Neural crest cell (in vitro differentiated cells): ENCODE measurements at regions not wholly inside any gene's neighbourhood (a gene's known extent, or its start where the extent isn't known, plus 50 kb on each side); places are given as distances from the start of the nearest gene placed in this dataset.
A peak's percentile ranks its signal among the peaks of the same experiment; 100 is the strongest.
"Not testable (repeated sequence)": the region's sequence is repeated elsewhere in the genome, so short reads cannot be mapped to it uniquely, and the experiment has no call there.

Source experiments
- DNase-seq: peaks from one replicate; pipeline ENCODE4 v3.0.0; 2021; ENCODE audit warnings: low read depth, mixed read lengths, low spot score
- H3K27ac Mint-ChIP-seq: one replicate; pipeline ENCODE4 v1.8.0; 2021; ENCODE audit warnings: mild to moderate bottlenecking, mixed read lengths; ENCODE audit not compliant: unreplicated experiment
- H3K27me3 Mint-ChIP-seq: 2 replicates; pipeline ENCODE4 v1.8.0; 2021; ENCODE audit warnings: low read depth, mild to moderate bottlenecking, mixed read lengths
- H3K36me3 Mint-ChIP-seq: 2 replicates; pipeline ENCODE4 v1.8.0; 2021; ENCODE audit warnings: low read depth, mild to moderate bottlenecking, mixed read lengths
- H3K4me1 Mint-ChIP-seq: 2 replicates; pipeline ENCODE4 v1.8.0; 2021; ENCODE audit warnings: mixed read lengths
- H3K4me3 Mint-ChIP-seq: one replicate; pipeline ENCODE4 v1.8.0; 2021; ENCODE audit warnings: mild to moderate bottlenecking, mixed read lengths
- H3K9me3 Mint-ChIP-seq: 2 replicates; pipeline ENCODE4 v1.8.0; 2021; ENCODE audit warnings: mixed read lengths
- TF ChIP-seq, protein P1 (sequence below): fragments of 200-600 bp; sonication (generic); conservative IDR thresholded peaks from 2 replicates; pipeline ENCODE4 v1.5.0; 2021; ENCODE audit warnings: antibody characterized with exemption, mild to moderate bottlenecking

DNA sequence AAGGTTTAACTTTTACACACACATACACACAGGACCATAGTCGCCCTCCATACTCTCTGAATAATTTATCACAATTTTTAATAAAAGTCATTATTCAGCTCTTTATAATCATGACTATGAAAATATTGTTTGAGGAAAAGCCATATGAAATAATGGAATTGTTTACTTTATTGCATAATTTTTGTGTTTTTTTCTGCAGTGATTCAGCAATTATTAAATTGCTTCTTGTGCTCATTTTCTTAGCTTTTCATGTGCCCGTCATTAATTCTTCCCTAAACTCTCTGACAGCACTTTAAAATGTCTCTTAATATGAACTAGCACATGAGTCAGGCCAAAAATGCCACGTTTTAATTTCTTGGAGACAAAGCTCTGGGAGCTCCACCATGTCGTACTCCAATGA is 77.5 kb upstream of the ALX4 start:
- DNase-seq, result no peak
- TF ChIP-seq, protein P1, sequence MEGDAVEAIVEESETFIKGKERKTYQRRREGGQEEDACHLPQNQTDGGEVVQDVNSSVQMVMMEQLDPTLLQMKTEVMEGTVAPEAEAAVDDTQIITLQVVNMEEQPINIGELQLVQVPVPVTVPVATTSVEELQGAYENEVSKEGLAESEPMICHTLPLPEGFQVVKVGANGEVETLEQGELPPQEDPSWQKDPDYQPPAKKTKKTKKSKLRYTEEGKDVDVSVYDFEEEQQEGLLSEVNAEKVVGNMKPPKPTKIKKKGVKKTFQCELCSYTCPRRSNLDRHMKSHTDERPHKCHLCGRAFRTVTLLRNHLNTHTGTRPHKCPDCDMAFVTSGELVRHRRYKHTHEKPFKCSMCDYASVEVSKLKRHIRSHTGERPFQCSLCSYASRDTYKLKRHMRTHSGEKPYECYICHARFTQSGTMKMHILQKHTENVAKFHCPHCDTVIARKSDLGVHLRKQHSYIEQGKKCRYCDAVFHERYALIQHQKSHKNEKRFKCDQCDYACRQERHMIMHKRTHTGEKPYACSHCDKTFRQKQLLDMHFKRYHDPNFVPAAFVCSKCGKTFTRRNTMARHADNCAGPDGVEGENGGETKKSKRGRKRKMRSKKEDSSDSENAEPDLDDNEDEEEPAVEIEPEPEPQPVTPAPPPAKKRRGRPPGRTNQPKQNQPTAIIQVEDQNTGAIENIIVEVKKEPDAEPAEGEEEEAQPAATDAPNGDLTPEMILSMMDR, result no peak
- H3K9me3 Mint-ChIP-seq, result peaks cover 5% of the 10 kb centered on the region
- H3K27me3 Mint-ChIP-seq, result peaks cover 35% of the 10 kb centered on the region
- peaks cover 3% of the 10 kb centered on the region for H3K36me3 Mint-ChIP-seq
- H3K4me3 Mint-ChIP-seq, result no peak overlapping the region
- H3K4me1 Mint-ChIP-seq, result peaks cover 4% of the 10 kb centered on the region
- no peak overlapping the region for H3K27ac Mint-ChIP-seq

DNA sequence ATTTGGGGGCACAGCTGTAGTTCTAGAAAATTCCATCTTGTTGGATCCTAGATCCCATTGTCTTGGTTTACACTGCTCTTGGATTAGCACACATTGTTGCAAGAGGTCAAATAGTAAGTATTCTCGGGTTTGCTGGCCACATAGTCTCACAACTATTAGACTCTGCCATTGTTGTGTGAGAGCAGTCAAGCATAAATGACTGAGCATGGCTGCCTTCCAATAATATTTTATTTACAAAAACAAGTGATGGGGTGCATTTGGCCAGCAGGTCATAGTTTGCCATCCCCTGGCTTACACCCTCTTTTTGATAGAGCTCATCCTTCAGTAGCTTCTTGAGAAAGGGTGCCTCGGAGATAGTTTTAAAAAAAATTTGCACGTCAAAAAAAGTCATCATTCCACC is 77.9 kb upstream of the ALX4 start:
- TF ChIP-seq, protein P1, result no peak
- peaks cover 8% of the 10 kb centered on the region for H3K9me3 Mint-ChIP-seq
- no peak for DNase-seq
- H3K4me1 Mint-ChIP-seq, result peaks cover 4% of the 10 kb centered on the region
- H3K4me3 Mint-ChIP-seq, result no peak overlapping the region
- H3K27ac Mint-ChIP-seq, result no peak overlapping the region
- H3K27me3 Mint-ChIP-seq, result peaks cover 39% of the 10 kb centered on the region
- H3K36me3 Mint-ChIP-seq, result peaks cover 3% of the 10 kb centered on the region

DNA sequence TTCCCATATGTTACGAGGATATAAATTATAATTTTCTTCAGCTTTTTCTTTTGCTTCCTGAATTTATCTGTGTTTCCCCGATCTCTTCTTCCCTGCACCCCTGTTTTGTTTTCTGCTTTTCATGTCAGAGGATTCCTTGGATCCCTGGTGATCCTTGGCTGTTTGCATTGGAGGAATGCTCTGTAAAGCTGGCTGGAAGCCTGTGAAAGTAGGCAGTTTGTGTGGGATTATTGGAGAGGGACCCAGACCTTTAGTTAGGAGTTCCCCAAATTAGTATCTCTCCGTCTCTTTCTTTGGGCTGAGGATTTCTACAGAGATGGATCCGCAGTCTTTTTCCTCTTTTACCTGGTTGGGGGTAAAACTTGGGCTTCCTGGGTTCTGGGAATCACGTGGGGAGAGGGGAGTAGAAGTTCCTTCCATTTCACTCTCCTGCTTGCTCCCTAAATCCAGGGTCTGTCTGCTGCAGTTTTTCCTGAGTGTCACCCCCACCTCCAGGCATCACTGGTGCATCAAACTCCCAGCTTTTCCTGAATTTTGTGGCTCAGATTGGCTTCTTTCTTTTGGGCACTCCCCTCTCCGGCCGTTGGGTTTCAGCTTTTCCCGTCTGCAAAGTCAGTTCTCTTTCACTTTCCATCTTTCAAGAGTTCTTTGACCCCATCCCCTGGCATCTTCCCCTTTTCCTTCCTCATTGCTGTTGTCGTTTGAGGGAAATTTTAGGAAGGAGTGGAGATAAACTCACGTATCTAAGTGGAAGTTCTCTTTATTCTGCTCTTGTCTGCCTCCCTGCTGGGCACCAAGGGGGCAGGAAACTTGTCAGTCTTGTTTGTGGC is 79.1 kb upstream of the ALX4 start:
- H3K27me3 Mint-ChIP-seq, result peaks cover 45% of the 10 kb centered on the region
- peak overlapping the region; percentile 57 for H3K27ac Mint-ChIP-seq
- H3K36me3 Mint-ChIP-seq, result peaks cover 3% of the 10 kb centered on the region
- H3K9me3 Mint-ChIP-seq, result peaks cover 9% of the 10 kb centered on the region
- H3K4me1 Mint-ChIP-seq, result peaks cover 4% of the 10 kb centered on the region
- H3K4me3 Mint-ChIP-seq, result no peak overlapping the region
- DNase-seq, result no peak
- TF ChIP-seq, protein P1, result no peak

DNA sequence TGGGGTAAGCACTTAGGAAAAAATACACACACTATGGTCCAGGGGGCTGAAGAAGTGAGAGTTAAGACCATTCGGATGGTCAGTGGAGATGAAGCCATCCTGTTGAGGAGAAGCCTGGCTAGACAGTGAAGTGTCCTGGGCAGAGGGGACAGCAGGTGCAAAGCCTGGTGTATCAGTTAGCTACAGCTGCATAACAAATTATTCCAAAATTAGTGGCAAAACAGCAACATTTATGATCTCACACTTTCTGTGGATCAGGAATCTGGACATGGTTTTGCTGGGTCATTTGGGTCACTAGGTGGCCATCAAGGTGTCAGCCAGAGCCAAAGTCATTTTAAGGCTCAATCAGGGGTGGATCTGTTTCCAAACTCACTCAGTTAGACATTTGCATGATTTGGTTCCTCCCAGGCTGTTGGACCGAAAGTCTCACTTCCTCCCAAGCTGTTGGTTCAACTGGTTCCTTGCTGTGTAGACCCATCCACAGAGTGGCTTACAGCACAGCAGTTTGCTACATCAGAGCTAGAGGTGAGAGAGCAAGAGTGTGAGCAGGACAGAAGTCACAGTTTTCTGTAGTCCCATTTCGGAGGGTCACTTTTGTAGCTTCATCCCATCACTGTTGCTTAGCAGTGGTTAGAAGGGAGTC is 80.1 kb upstream of the ALX4 start:
- peaks cover 4% of the 10 kb centered on the region for H3K4me1 Mint-ChIP-seq
- H3K4me3 Mint-ChIP-seq, result no peak overlapping the region
- no peak for DNase-seq
- peaks cover 15% of the 10 kb centered on the region for H3K9me3 Mint-ChIP-seq
- no peak overlapping the region for H3K27ac Mint-ChIP-seq
- H3K36me3 Mint-ChIP-seq, result peaks cover 3% of the 10 kb centered on the region
- TF ChIP-seq, protein P1, result no peak
- peaks cover 52% of the 10 kb centered on the region for H3K27me3 Mint-ChIP-seq

DNA sequence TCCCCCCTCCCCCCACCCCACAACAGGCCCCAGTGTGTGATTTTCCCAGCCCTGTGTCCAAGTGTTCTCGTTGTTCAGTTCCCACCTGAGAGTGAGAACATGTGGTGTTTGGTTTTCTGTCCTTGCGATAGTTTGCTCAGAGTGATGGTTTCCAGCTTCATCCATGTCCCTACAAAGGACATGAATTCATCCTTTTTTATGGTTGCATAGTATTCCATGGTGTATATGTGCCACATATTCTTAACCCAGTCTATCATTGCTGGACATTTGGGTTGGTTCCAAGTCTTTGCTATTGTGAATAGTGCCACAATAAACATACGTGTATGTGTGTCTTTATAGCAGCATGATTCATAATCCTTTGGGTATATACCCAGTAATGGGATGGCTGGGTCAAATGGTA is 81.1 kb upstream of the ALX4 start:
- DNase-seq, H3K4me3 Mint-ChIP-seq, H3K4me1 Mint-ChIP-seq, H3K27ac Mint-ChIP-seq, H3K36me3 Mint-ChIP-seq: not testable (repeated sequence)
- H3K27me3 Mint-ChIP-seq, result peaks cover 57% of the 10 kb centered on the region
- H3K9me3 Mint-ChIP-seq, result peaks cover 20% of the 10 kb centered on the region

DNA sequence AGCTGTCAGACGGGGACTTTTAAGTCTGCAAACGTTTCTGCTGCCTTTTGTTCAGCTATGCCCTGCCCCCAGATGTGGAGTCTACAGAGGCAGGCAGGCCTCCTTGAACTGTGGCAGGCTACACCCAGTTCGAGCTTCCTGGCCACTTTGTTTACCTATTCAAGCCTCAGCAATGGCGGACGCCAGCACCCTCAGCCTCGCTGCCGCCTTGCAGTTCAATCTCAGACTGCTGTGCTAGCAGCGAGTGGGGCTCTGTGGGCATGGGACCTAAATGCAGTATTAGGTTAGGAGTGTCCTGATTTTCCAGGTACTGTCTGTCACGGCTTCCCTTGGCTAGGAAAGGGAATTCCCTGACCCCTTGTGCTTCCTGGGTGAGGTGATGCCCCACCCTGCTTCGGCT is 86.8 kb upstream of the ALX4 start:
- Mint-ChIP-seq H3K9me3 (peaks cover 15% of the 10 kb centered on the region), H3K27me3 (peaks cover 30% of the 10 kb centered on the region)
- H3K27ac Mint-ChIP-seq, DNase-seq, H3K4me3 Mint-ChIP-seq, H3K4me1 Mint-ChIP-seq, H3K36me3 Mint-ChIP-seq: not testable (repeated sequence)
